HG03460 (cell line): ENCODE measurements at regions not wholly inside any gene's neighbourhood (a gene's known extent, or its start where the extent isn't known, plus 50 kb on each side); places are given as distances from the start of the nearest gene placed in this dataset.

ENCODE experiments used
- ATAC-seq: cut with Tn5 transposase; IDR thresholded peaks from one replicate; pipeline ENCODE4 v1.9.1; 2021; ENCODE audit not compliant: unreplicated experiment

- no peak for ATAC-seq
Observed at GRCh38 chr2:144217853-144218633, 301.9 kb downstream of the ZEB2 start.

GRCh38 chr2:144215701-144216675 is 303.9 kb downstream of the ZEB2 start:
- ATAC-seq, result peak; percentile 60

GRCh38 chr2:144215207-144215606 is 304.7 kb downstream of the ZEB2 start:
- ATAC-seq, result no peak

GRCh38 chr2:144213797-144214196 is 306.1 kb downstream of the ZEB2 start:
- ATAC-seq, result peak; percentile 83

GRCh38 chr2:144211826-144212225 is 308.1 kb downstream of the ZEB2 start:
- ATAC-seq, result no peak

GRCh38 chr2:144211065-144211464 is 308.9 kb downstream of the ZEB2 start:
- ATAC-seq, result no peak

GRCh38 chr2:144210076-144210475 is 309.8 kb downstream of the ZEB2 start:
- ATAC-seq, result no peak

GRCh38 chr2:144208924-144209323 is 311.0 kb downstream of the ZEB2 start:
- ATAC-seq, result no peak

GRCh38 chr2:144206019-144206418 is 313.9 kb downstream of the ZEB2 start:
- ATAC-seq, result no peak

- no peak for ATAC-seq
Observed at GRCh38 chr2:144201868-144202468, 318.0 kb downstream of the ZEB2 start.

GRCh38 chr2:144201126-144201525 is 318.8 kb downstream of the ZEB2 start:
- ATAC-seq, result no peak

- no peak for ATAC-seq
Observed at GRCh38 chr2:144198116-144198515, 321.8 kb downstream of the ZEB2 start.

GRCh38 chr2:144194326-144195071 is 325.4 kb downstream of the ZEB2 start:
- no peak for ATAC-seq

- ATAC-seq, result no peak
Observed at GRCh38 chr2:144190908-144191605, 328.9 kb downstream of the ZEB2 start.

- ATAC-seq, result peak; percentile 100
Observed at GRCh38 chr2:144183727-144184126, 336.2 kb downstream of the ZEB2 start.

GRCh38 chr2:144181001-144181400 is 338.9 kb downstream of the ZEB2 start:
- ATAC-seq, result no peak

GRCh38 chr2:144180131-144180530 is 339.8 kb downstream of the ZEB2 start:
- no peak for ATAC-seq

- no peak for ATAC-seq
Observed at GRCh38 chr2:144170179-144170578, 349.7 kb downstream of the ZEB2 start.

- no peak for ATAC-seq
Observed at GRCh38 chr2:144166743-144167142, 353.2 kb downstream of the ZEB2 start.

GRCh38 chr2:144165599-144166250 is 354.2 kb downstream of the ZEB2 start:
- no peak for ATAC-seq
